ENCODE measurements at regions not wholly inside any gene's neighbourhood (a gene's known extent, or its start where the extent isn't known, plus 50 kb on each side); places are given as distances from the start of the nearest gene placed in this dataset.

GRCh38 chr2:226307487-226308322 lies 491.9 kb downstream of the IRS1 start:
- no peaks in the 10 kb centered on the region for H4K20me1 ChIP-seq (ENCODE audit: insufficient read depth, low read length)
- H3K9ac ChIP-seq (ENCODE audit: insufficient read depth, low read depth, low read length): peak overlapping the region; percentile 30; the same call in 1 of the 2 replicates
- no peak for ATAC-seq
- no peaks in the 10 kb centered on the region for H3K79me2 ChIP-seq (ENCODE audit: insufficient read depth, low read length)
- intact Hi-C loops (cut with micrococcal nuclease; ENCODE audit: unreplicated experiment): loop anchor here (1.0 to 5.0 kb wide), 2 partner anchors 8 to 420 kb away; no protein-coding TSS in a partner anchor
- BruUV-seq (replicated peaks): no TSS peak
- CTCF ChIA-PET (ENCODE audit: low intra/inter-chr PET ratio, low total read pairs): no interaction called here
- H3K9me3 ChIP-seq (ENCODE audit: low read length): no peaks in the 10 kb centered on the region
- H3K4me2 ChIP-seq (ENCODE audit: low read depth, low read length): peak overlapping the region; percentile 57
- POLR2A ChIA-PET: no interaction called here
- no peak overlapping the region for H3K27ac ChIP-seq (ENCODE audit: extremely low read length, insufficient read depth, low read length)
- no peaks in the 10 kb centered on the region for H3K27me3 ChIP-seq (ENCODE audit: control insufficient read depth in 1 of 2, insufficient read depth in 2 of 2, low read length in 2 of 2)
- FAIRE-seq: no peak
- H3K4me1 ChIP-seq (ENCODE audit: insufficient read depth, low read length): peaks cover 11% of the 10 kb centered on the region
- WGBS (ENCODE audit: low lambda C conversion rate): 25% methylated on average over 4 of the region's 4 CpGs
- peak overlapping the region; percentile 91 for H2AFZ ChIP-seq (ENCODE audit: low read length)
- no peaks in the 10 kb centered on the region for H3K36me3 ChIP-seq (replicated peaks in 1 of 2; ENCODE audit: control insufficient read depth in 1 of 2, insufficient read depth in 2 of 2, low read length in 2 of 2)
- TF ChIP-seq ZFP36L1 (CRISPR knock-in tag; IDR thresholded peaks at IDR 0.05) (no peak), SOX6 (IDR thresholded peaks at IDR 0.05) (no peak), SOX6 (CRISPR knock-in tag; IDR thresholded peaks at IDR 0.05) (peak; percentile 28; the same call in 1 of the 2 replicates), ZMYM3 (CRISPR knock-in tag; IDR thresholded peaks at IDR 0.05) (0 out of 2 replicates have a peak, but pooled peaks have one; percentile 14), MAFF (IDR thresholded peaks at IDR 0.05; ENCODE audit: low read depth, low read length) (0 out of 2 replicates have a peak, but pooled peaks have one; percentile 14), SOX13 (IDR thresholded peaks at IDR 0.05) (no peak), SOX13 (CRISPR knock-in tag; conservative IDR thresholded peaks at IDR 0.05 in 1 of 2, IDR thresholded peaks at IDR 0.05 in 1 of 2) (no peak), GLI4 (CRISPR knock-in tag; IDR thresholded peaks at IDR 0.05; ENCODE audit: borderline replicate concordance) (no peak), TMF1 (CRISPR knock-in tag; IDR thresholded peaks at IDR 0.05; ENCODE audit: low read depth) (no peak), SP140L (CRISPR knock-in tag; IDR thresholded peaks at IDR 0.05; ENCODE audit: borderline replicate concordance) (no peak), LCORL (IDR thresholded peaks at IDR 0.05) (no peak), LCORL (CRISPR knock-in tag; IDR thresholded peaks at IDR 0.05) (0 out of 2 replicates have a peak, but pooled peaks have one; percentile 16), ESRRA (CRISPR knock-in tag; IDR thresholded peaks at IDR 0.05; ENCODE audit: low read depth) (no peak), ASH2L (IDR thresholded peaks at IDR 0.05; ENCODE audit: insufficient read length, low read depth, low read length) (no peak), ZNF207 (IDR thresholded peaks at IDR 0.05; ENCODE audit: borderline replicate concordance) (no peak), MAFK (conservative IDR thresholded peaks at IDR 0.05 in 1 of 2, IDR thresholded peaks at IDR 0.05 in 1 of 2; ENCODE audit: low read length in 2 of 2) (0 out of 4 replicates have a peak, but pooled peaks of 1 of the 2 experiments have one; percentile 25), ARID3A (IDR thresholded peaks at IDR 0.05; ENCODE audit: low read depth, low read length) (no peak)
- TF ChIP-seq, protein P1, sequence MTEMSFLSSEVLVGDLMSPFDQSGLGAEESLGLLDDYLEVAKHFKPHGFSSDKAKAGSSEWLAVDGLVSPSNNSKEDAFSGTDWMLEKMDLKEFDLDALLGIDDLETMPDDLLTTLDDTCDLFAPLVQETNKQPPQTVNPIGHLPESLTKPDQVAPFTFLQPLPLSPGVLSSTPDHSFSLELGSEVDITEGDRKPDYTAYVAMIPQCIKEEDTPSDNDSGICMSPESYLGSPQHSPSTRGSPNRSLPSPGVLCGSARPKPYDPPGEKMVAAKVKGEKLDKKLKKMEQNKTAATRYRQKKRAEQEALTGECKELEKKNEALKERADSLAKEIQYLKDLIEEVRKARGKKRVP (CRISPR knock-in tag; IDR thresholded peaks at IDR 0.05): peak in 1 of 2 experiments; percentile 43; a peak in 1 of 4 replicates
- TF ChIP-seq, protein P2, sequence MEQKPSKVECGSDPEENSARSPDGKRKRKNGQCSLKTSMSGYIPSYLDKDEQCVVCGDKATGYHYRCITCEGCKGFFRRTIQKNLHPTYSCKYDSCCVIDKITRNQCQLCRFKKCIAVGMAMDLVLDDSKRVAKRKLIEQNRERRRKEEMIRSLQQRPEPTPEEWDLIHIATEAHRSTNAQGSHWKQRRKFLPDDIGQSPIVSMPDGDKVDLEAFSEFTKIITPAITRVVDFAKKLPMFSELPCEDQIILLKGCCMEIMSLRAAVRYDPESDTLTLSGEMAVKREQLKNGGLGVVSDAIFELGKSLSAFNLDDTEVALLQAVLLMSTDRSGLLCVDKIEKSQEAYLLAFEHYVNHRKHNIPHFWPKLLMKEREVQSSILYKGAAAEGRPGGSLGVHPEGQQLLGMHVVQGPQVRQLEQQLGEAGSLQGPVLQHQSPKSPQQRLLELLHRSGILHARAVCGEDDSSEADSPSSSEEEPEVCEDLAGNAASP (CRISPR knock-in tag; IDR thresholded peaks at IDR 0.05; ENCODE audit: borderline replicate concordance): no peak
- DNase-seq (ENCODE audit: low spot score): no peak
- peak overlapping the region in 2 of 3 experiments; percentile 10 to 12; a peak in 1 of 6 replicates for H3K4me3 ChIP-seq (replicated peaks in 1 of 3; ENCODE audit: insufficient read depth in 1 of 3, low read depth in 2 of 3, low read length in 3 of 3)
- in situ Hi-C loops (cut with HindIII; ENCODE audit: extremely low pct_ligation_motif_present, low pct_unique_long_range_greater_than_20kb): no loop called here
